GM13977 (cell line): ENCODE measurements at regions not wholly inside any gene's neighbourhood (a gene's known extent, or its start where the extent isn't known, plus 50 kb on each side); places are given as distances from the start of the nearest gene placed in this dataset.

Experiments used
- DNase-seq: peaks from one replicate; pipeline ENCODE4 v3.0.0; 2012; ENCODE audit warnings: low spot score
- CTCF ChIP-seq: IDR thresholded peaks from 2 replicates; pipeline ENCODE4 v1.5.1; 2012; ENCODE audit warnings: mild to moderate bottlenecking, control low read depth; ENCODE audit not compliant: insufficient read depth; ENCODE audit errors: extremely low read depth, missing control alignments
- in situ Hi-C: fragments of 300-500 bp; cut with MboI; formaldehyde crosslinking; loops from one replicate; pipeline ENCODE4 v1.12.0; 2022; ENCODE audit warnings: low sequenced_read_pairs, low pct_unique_long_range_greater_than_20kb, mixed read lengths, inconsistent platforms; ENCODE audit not compliant: unreplicated experiment

GRCh38 chr7:25844102-25844870 is 307.7 kb upstream of the NFE2L3 start:
- no peak for DNase-seq
- in situ Hi-C loops = no loop called here
- TF ChIP-seq CTCF = no peak

- DNase-seq = no peak
- no peak for TF ChIP-seq CTCF
- in situ Hi-C loops = no loop called here
Observed at GRCh38 chr7:25845464-25845863, 306.5 kb upstream of the NFE2L3 start.

GRCh38 chr7:25846722-25847121 is 305.3 kb upstream of the NFE2L3 start:
- TF ChIP-seq CTCF = no peak
- in situ Hi-C loops = no loop called here
- DNase-seq = no peak

GRCh38 chr7:25847336-25848070 is 304.5 kb upstream of the NFE2L3 start:
- TF ChIP-seq CTCF = no peak
- in situ Hi-C loops = no loop called here
- no peak for DNase-seq

GRCh38 chr7:25849500-25850184 is 302.4 kb upstream of the NFE2L3 start:
- in situ Hi-C loops = loop anchor here (10.0 kb wide), 1 partner anchor 1315 kb away; the partner anchor contains the start of gene HOXA9
- TF ChIP-seq CTCF = no peak
- DNase-seq = no peak

GRCh38 chr7:25850216-25850615 is 301.8 kb upstream of the NFE2L3 start:
- DNase-seq = no peak
- no peak for TF ChIP-seq CTCF
- in situ Hi-C loops = loop anchor here (10.0 kb wide), 1 partner anchor 1315 kb away; the partner anchor contains the start of gene HOXA9
